Peyer's patch (tissue), 4 donors: ENCODE measurements at regions not wholly inside any gene's neighbourhood (a gene's known extent, or its start where the extent isn't known, plus 50 kb on each side); places are given as distances from the start of the nearest gene placed in this dataset.
A peak's percentile ranks its signal among the peaks of the same experiment; 100 is the strongest.

Experiments
- DNase-seq, 3 donors: peaks; one replicate each; pipeline ENCODE4 v3.0.0-alpha.2; 2017 to 2019
- H3K27ac ChIP-seq, 4 donors: fragments of 200-600 bp; sonication (generic); one replicate each; pipeline ENCODE4 v1.5.1; 2016 to 2019
- H3K27me3 ChIP-seq, 2 donors: fragments of 200-600 bp; sonication (generic); one replicate each; pipeline ENCODE4 v1.5.1; 2019
- H3K36me3 ChIP-seq, 3 donors: fragments of 200-600 bp; sonication (generic); one replicate each; pipeline ENCODE4 v1.5.1; 2016 to 2019
- H3K4me1 ChIP-seq, 4 donors: fragments of 200-600 bp; sonication (generic); one replicate each; pipeline ENCODE4 v1.5.1; 2016 to 2019
- H3K4me3 ChIP-seq, 4 donors: fragments of 200-600 bp; sonication (generic); 1 replicate in 3 of 4; 2 replicates in 1 of 4; pipeline ENCODE4 v1.5.1; 2016 to 2019; ENCODE audit warnings: mild to moderate bottlenecking in 1 of 4
- H3K9me3 ChIP-seq, 4 donors: fragments of 200-600 bp; sonication (generic); one replicate each; pipeline ENCODE4 v1.5.1; 2016 to 2019; ENCODE audit warnings: mild to moderate bottlenecking in 1 of 4
- CTCF ChIP-seq, 6 experiments: fragments of 450-650 bp in 4 of 6; fragments of 200-600 bp in 2 of 6; sonication (generic) in 1 of 6; IDR thresholded peaks; one replicate each; pipeline ENCODE4 v1.5.1; 2017 to 2019; ENCODE audit warnings: antibody characterized with exemption in 6 of 6, mild to moderate bottlenecking in 3 of 6, moderate library complexity in 1 of 6
- POLR2A ChIP-seq, 2 donors: fragments of 450-650 bp; IDR thresholded peaks; one replicate each; pipeline ENCODE4 v1.5.1; 2017; ENCODE audit warnings: antibody characterized with exemption in 2 of 2, mild to moderate bottlenecking in 2 of 2, moderate library complexity in 2 of 2

GRCh38 chr1:201655243-201655642, 116.3 kb downstream of the NAV1 start:
- peaks cover 0 to 42% (median 3%) of the 10 kb centered on the region in 4 donors for H3K4me1 ChIP-seq
- H3K27ac ChIP-seq = peak overlapping the region in 1 of 4 donors; percentile 8
- no peak for DNase-seq
- H3K9me3 ChIP-seq = no peaks in the 10 kb centered on the region
- TF ChIP-seq CTCF (IDR thresholded peaks at IDR 0.05) (no peak), POLR2A (IDR thresholded peaks at IDR 0.05) (no peak)
- H3K4me3 ChIP-seq = no peak overlapping the region
- H3K36me3 ChIP-seq = no peaks in the 10 kb centered on the region
- no peaks in the 10 kb centered on the region for H3K27me3 ChIP-seq

- no peaks in the 10 kb centered on the region for H3K27me3 ChIP-seq
- no peak overlapping the region for H3K4me3 ChIP-seq
- peaks cover 0 to 36% (median 3%) of the 10 kb centered on the region in 4 donors for H3K4me1 ChIP-seq
- TF ChIP-seq CTCF (IDR thresholded peaks at IDR 0.05) = no peak
- no peak for TF ChIP-seq POLR2A (IDR thresholded peaks at IDR 0.05)
- no peaks in the 10 kb centered on the region for H3K36me3 ChIP-seq
- peak overlapping the region in 3 of 4 donors; percentile 36 to 43 (median 36) for H3K27ac ChIP-seq
- no peaks in the 10 kb centered on the region for H3K9me3 ChIP-seq
- DNase-seq = no peak
Observed at GRCh38 chr1:201655910-201656309, 117.0 kb downstream of the NAV1 start.

GRCh38 chr1:201656311-201657032, 117.5 kb downstream of the NAV1 start:
- Histone ChIP-seq H3K27me3 (no peaks in the 10 kb centered on the region), H3K4me1 (peaks cover 0 to 33% (median 3%) of the 10 kb centered on the region in 4 donors), H3K27ac (peak overlapping the region in 3 of 4 donors; percentile 36 to 43 (median 42)), H3K36me3 (no peaks in the 10 kb centered on the region), H3K4me3 (no peak overlapping the region), H3K9me3 (no peaks in the 10 kb centered on the region)
- DNase-seq = peak in 1 of 3 donors; percentile 55
- TF ChIP-seq CTCF (IDR thresholded peaks at IDR 0.05) (no peak), POLR2A (IDR thresholded peaks at IDR 0.05) (no peak)

- DNase-seq = no peak
- no peaks in the 10 kb centered on the region for H3K27me3 ChIP-seq
- H3K4me3 ChIP-seq = no peak overlapping the region
- no peaks in the 10 kb centered on the region for H3K9me3 ChIP-seq
- H3K36me3 ChIP-seq = no peaks in the 10 kb centered on the region
- peaks cover 0 to 24% (median 3%) of the 10 kb centered on the region in 4 donors for H3K4me1 ChIP-seq
- TF ChIP-seq CTCF (IDR thresholded peaks at IDR 0.05) = no peak
- no peak overlapping the region for H3K27ac ChIP-seq
Observed at GRCh38 chr1:201659572-201659971, 120.6 kb downstream of the NAV1 start.

- H3K27me3 ChIP-seq = no peaks in the 10 kb centered on the region
- peak in 1 of 3 donors; percentile 3 for DNase-seq
- no peak overlapping the region for H3K27ac ChIP-seq
- TF ChIP-seq CTCF (IDR thresholded peaks at IDR 0.05) (no peak), POLR2A (IDR thresholded peaks at IDR 0.05) (no peak)
- peaks cover 0 to 11% (median 3%) of the 10 kb centered on the region in 4 donors for H3K4me1 ChIP-seq
- H3K4me3 ChIP-seq = no peak overlapping the region
- no peaks in the 10 kb centered on the region for H3K36me3 ChIP-seq
- H3K9me3 ChIP-seq = no peaks in the 10 kb centered on the region
Observed at GRCh38 chr1:201660931-201661822, 122.2 kb downstream of the NAV1 start.
